ENCODE measurements at regions not wholly inside any gene's neighbourhood (a gene's known extent, or its start where the extent isn't known, plus 50 kb on each side); places are given as distances from the start of the nearest gene placed in this dataset.

GRCh38 chr3:71991681-71992080 lies 206.7 kb upstream of the PROK2 start:
- Histone ChIP-seq H3K27me3 (no peaks in the 10 kb centered on the region), H3K27ac (no peak overlapping the region), H3K9me3 (no peaks in the 10 kb centered on the region), H3K36me3 (no peaks in the 10 kb centered on the region), H3K4me1 (no peaks in the 10 kb centered on the region), H3K4me3 (no peak overlapping the region)
- TF ChIP-seq CTCF (IDR thresholded peaks at IDR 0.05 in 4 of 5, conservative IDR thresholded peaks at IDR 0.05 in 1 of 5) (no peak), POLR2A (IDR thresholded peaks at IDR 0.05) (no peak)
- ATAC-seq (no peak), DNase-seq (no peak)
- in situ Hi-C loops (cut with MboI; ENCODE audit: low sequenced_read_pairs in 4 of 4) = no loop called here
- intact Hi-C loops (cut with DNase I; ENCODE audit: low total_unique reads) = no loop called here

GRCh38 chr3:71991046-71991445 lies 206.1 kb upstream of the PROK2 start:
- Histone ChIP-seq H3K4me1 (no peaks in the 10 kb centered on the region), H3K27ac (no peak overlapping the region), H3K4me3 (no peak overlapping the region), H3K36me3 (no peaks in the 10 kb centered on the region), H3K9me3 (no peaks in the 10 kb centered on the region), H3K27me3 (no peaks in the 10 kb centered on the region)
- TF ChIP-seq POLR2A (IDR thresholded peaks at IDR 0.05) (no peak), CTCF (IDR thresholded peaks at IDR 0.05 in 4 of 5, conservative IDR thresholded peaks at IDR 0.05 in 1 of 5) (no peak)
- ATAC-seq = no peak
- in situ Hi-C loops (cut with MboI; ENCODE audit: low sequenced_read_pairs in 4 of 4) (no loop called here), intact Hi-C loops (cut with DNase I; ENCODE audit: low total_unique reads) (no loop called here)
- no peak for DNase-seq

- in situ Hi-C loops (cut with MboI; ENCODE audit: low sequenced_read_pairs in 4 of 4) (no loop called here), intact Hi-C loops (cut with DNase I; ENCODE audit: low total_unique reads) (no loop called here)
- no peak for ATAC-seq
Observed at GRCh38 chr3:71990545-71990944, 205.6 kb upstream of the PROK2 start.

GRCh38 chr3:71989165-71989564 lies 204.2 kb upstream of the PROK2 start:
- H3K27ac ChIP-seq = no peak overlapping the region
- in situ Hi-C loops (cut with MboI; ENCODE audit: low sequenced_read_pairs in 4 of 4) (no loop called here), intact Hi-C loops (cut with DNase I; ENCODE audit: low total_unique reads) (no loop called here)
- no peaks in the 10 kb centered on the region for H3K27me3 ChIP-seq
- H3K36me3 ChIP-seq = no peaks in the 10 kb centered on the region
- DNase-seq = no peak
- no peaks in the 10 kb centered on the region for H3K9me3 ChIP-seq
- H3K4me3 ChIP-seq = no peak overlapping the region
- ATAC-seq = no peak
- TF ChIP-seq CTCF (IDR thresholded peaks at IDR 0.05 in 4 of 5, conservative IDR thresholded peaks at IDR 0.05 in 1 of 5) (no peak), POLR2A (IDR thresholded peaks at IDR 0.05) (no peak)
- no peaks in the 10 kb centered on the region for H3K4me1 ChIP-seq

More at GRCh38 chr3:71990545-71990944, 205.6 kb upstream of the PROK2 start:
- Histone ChIP-seq H3K4me3 (no peak overlapping the region), H3K27me3 (no peaks in the 10 kb centered on the region), H3K36me3 (no peaks in the 10 kb centered on the region), H3K4me1 (no peaks in the 10 kb centered on the region), H3K27ac (no peak overlapping the region), H3K9me3 (no peaks in the 10 kb centered on the region)
- no peak for TF ChIP-seq CTCF (IDR thresholded peaks at IDR 0.05 in 4 of 5, conservative IDR thresholded peaks at IDR 0.05 in 1 of 5)
- no peak for TF ChIP-seq POLR2A (IDR thresholded peaks at IDR 0.05)
- no peak for DNase-seq

GRCh38 chr3:71987828-71988227 lies 202.9 kb upstream of the PROK2 start:
- Histone ChIP-seq H3K27me3 (no peaks in the 10 kb centered on the region), H3K4me3 (no peak overlapping the region), H3K27ac (no peak overlapping the region), H3K9me3 (no peaks in the 10 kb centered on the region), H3K36me3 (no peaks in the 10 kb centered on the region), H3K4me1 (no peaks in the 10 kb centered on the region)
- intact Hi-C loops (cut with DNase I; ENCODE audit: low total_unique reads) (no loop called here), in situ Hi-C loops (cut with MboI; ENCODE audit: low sequenced_read_pairs in 4 of 4) (no loop called here)
- TF ChIP-seq CTCF (IDR thresholded peaks at IDR 0.05 in 4 of 5, conservative IDR thresholded peaks at IDR 0.05 in 1 of 5) (no peak), POLR2A (IDR thresholded peaks at IDR 0.05) (no peak)
- peak in 1 of 2 donors; percentile 39 for ATAC-seq
- no peak for DNase-seq

Measured in gastrocnemius medialis (tissue), 4 donors.